ENCODE measurements at regions not wholly inside any gene's neighbourhood (a gene's known extent, or its start where the extent isn't known, plus 50 kb on each side); places are given as distances from the start of the nearest gene placed in this dataset.

DNA sequence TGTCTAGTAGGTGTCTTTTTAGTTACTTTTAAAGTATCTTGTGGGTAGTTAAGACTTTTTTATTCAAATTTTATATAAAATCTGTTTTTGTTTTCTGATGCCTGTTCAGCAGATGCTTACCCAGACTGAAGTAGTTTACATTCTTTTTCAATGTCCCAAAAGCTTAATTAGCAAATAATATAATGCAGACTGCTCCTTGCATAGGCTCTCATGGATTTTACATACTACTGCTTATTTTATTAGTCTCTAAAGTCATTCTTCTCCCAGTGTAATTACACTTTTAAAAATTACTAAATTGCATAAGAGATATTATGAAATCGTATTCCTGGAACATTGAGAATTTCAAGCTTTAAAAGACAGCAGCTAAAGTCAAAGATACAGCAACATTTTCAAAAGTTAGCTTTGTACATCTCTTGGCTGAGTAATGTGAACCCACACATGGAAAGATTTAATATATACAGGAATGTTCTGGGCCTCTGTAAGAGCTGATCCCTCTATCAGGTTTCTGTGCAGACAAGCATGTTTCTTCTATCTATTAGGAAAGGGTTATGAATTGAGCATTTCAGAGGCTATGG lies 148.4 kb upstream of the SPRY1 start:
- no peak overlapping the region for H3K27ac ChIP-seq (ENCODE audit: control insufficient read depth, insufficient read depth, low read length)
- no peak for TF ChIP-seq EZH2 (IDR thresholded peaks at IDR 0.05; ENCODE audit: low read length)
- TF ChIP-seq, protein P1, sequence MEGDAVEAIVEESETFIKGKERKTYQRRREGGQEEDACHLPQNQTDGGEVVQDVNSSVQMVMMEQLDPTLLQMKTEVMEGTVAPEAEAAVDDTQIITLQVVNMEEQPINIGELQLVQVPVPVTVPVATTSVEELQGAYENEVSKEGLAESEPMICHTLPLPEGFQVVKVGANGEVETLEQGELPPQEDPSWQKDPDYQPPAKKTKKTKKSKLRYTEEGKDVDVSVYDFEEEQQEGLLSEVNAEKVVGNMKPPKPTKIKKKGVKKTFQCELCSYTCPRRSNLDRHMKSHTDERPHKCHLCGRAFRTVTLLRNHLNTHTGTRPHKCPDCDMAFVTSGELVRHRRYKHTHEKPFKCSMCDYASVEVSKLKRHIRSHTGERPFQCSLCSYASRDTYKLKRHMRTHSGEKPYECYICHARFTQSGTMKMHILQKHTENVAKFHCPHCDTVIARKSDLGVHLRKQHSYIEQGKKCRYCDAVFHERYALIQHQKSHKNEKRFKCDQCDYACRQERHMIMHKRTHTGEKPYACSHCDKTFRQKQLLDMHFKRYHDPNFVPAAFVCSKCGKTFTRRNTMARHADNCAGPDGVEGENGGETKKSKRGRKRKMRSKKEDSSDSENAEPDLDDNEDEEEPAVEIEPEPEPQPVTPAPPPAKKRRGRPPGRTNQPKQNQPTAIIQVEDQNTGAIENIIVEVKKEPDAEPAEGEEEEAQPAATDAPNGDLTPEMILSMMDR (optimal IDR thresholded peaks at IDR 0.05 in 1 of 3, IDR thresholded peaks at IDR 0.05 in 1 of 3, conservative IDR thresholded peaks at IDR 0.05 in 1 of 3; ENCODE audit: extremely low read depth in 1 of 3, insufficient read depth in 2 of 3, low read length in 3 of 3): no peak
- no peaks in the 10 kb centered on the region for H3K9me1 ChIP-seq (ENCODE audit: control insufficient read depth, extremely low read depth, insufficient read depth, low read length)
- DNase-seq (ENCODE audit: low read depth, low spot score) (no peak), FAIRE-seq (no peak)
- H3K9me3 ChIP-seq (ENCODE audit: control insufficient read depth, low read depth, low read length): no peaks in the 10 kb centered on the region
- H3K79me2 ChIP-seq (ENCODE audit: control insufficient read depth, insufficient read depth, low read length): no peaks in the 10 kb centered on the region
- no peaks in the 10 kb centered on the region for H3K36me3 ChIP-seq (ENCODE audit: control insufficient read depth in 2 of 2, extremely low read depth in 1 of 2, insufficient read depth in 2 of 2, low read length in 2 of 2)
- no peak overlapping the region for H3K4me3 ChIP-seq (ENCODE audit: control insufficient read depth in 2 of 3, extremely low read depth in 1 of 3, insufficient read depth in 2 of 3, low read depth in 1 of 3, low read length in 3 of 3)
- no peaks in the 10 kb centered on the region for H3K27me3 ChIP-seq (ENCODE audit: control insufficient read depth, extremely low read depth, insufficient read depth, low read length)
- H2AFZ ChIP-seq (ENCODE audit: control insufficient read depth, low read length): no peak overlapping the region
- H4K20me1 ChIP-seq (ENCODE audit: control insufficient read depth, extremely low read depth, insufficient read depth, low read length): no peaks in the 10 kb centered on the region
- peaks cover 12% of the 10 kb centered on the region for H3K4me1 ChIP-seq (ENCODE audit: control insufficient read depth, extremely low read depth, insufficient read depth, low read length)
- dilution Hi-C loops (cut with MboI; ENCODE audit: extremely low pct_ligation_motif_present, low sequenced_read_pairs): no loop called here
- no peak overlapping the region for H3K4me2 ChIP-seq (ENCODE audit: control insufficient read depth, extremely low read depth, insufficient read depth, low read depth, low read length)
- no peak overlapping the region for H3K9ac ChIP-seq (ENCODE audit: control insufficient read depth, extremely low read depth, insufficient read depth, low read length)

DNA sequence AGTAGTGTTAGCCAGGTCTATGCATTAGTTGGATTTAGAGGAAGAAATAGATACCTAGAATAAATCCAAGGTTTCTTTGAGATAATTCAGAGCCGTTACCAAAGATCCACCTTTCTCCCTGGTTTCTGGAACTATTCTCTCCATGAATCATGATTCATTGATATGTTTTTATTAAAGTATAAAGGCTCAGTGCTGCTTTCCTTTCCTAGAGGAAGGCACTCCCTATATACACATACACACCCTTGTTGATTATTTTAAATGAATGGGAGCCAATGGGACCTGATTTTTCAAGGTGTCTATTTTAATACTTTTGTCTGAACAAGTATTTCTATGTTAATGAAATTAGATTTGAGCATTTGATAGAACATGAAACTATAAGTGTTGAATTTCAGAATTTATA lies 146.8 kb upstream of the SPRY1 start:
- Histone ChIP-seq H3K4me2 (ENCODE audit: control insufficient read depth, extremely low read depth, insufficient read depth, low read depth, low read length) (no peak overlapping the region), H3K79me2 (ENCODE audit: control insufficient read depth, insufficient read depth, low read length) (no peaks in the 10 kb centered on the region), H3K9me3 (ENCODE audit: control insufficient read depth, low read depth, low read length) (no peaks in the 10 kb centered on the region), H3K27ac (ENCODE audit: control insufficient read depth, insufficient read depth, low read length) (no peak overlapping the region), H3K27me3 (ENCODE audit: control insufficient read depth, extremely low read depth, insufficient read depth, low read length) (no peaks in the 10 kb centered on the region), H4K20me1 (ENCODE audit: control insufficient read depth, extremely low read depth, insufficient read depth, low read length) (no peaks in the 10 kb centered on the region), H3K4me3 (ENCODE audit: control insufficient read depth in 2 of 3, extremely low read depth in 1 of 3, insufficient read depth in 2 of 3, low read depth in 1 of 3, low read length in 3 of 3) (no peak overlapping the region), H3K9ac (ENCODE audit: control insufficient read depth, extremely low read depth, insufficient read depth, low read length) (no peak overlapping the region), H3K36me3 (ENCODE audit: control insufficient read depth in 2 of 2, extremely low read depth in 1 of 2, insufficient read depth in 2 of 2, low read length in 2 of 2) (no peaks in the 10 kb centered on the region), H3K4me1 (ENCODE audit: control insufficient read depth, extremely low read depth, insufficient read depth, low read length) (peaks cover 6% of the 10 kb centered on the region), H2AFZ (ENCODE audit: control insufficient read depth, low read length) (no peak overlapping the region), H3K9me1 (ENCODE audit: control insufficient read depth, extremely low read depth, insufficient read depth, low read length) (no peaks in the 10 kb centered on the region)
- TF ChIP-seq, protein P1 (optimal IDR thresholded peaks at IDR 0.05 in 1 of 3, IDR thresholded peaks at IDR 0.05 in 1 of 3, conservative IDR thresholded peaks at IDR 0.05 in 1 of 3; ENCODE audit: extremely low read depth in 1 of 3, insufficient read depth in 2 of 3, low read length in 3 of 3): no peak
- no peak for TF ChIP-seq EZH2 (IDR thresholded peaks at IDR 0.05; ENCODE audit: low read length)
- DNase-seq (ENCODE audit: low read depth, low spot score) (no peak), FAIRE-seq (no peak)
- dilution Hi-C loops (cut with MboI; ENCODE audit: extremely low pct_ligation_motif_present, low sequenced_read_pairs): no loop called here

Measured in keratinocyte (primary cell).